BE2C (cell line): ENCODE measurements at regions not wholly inside any gene's neighbourhood (a gene's known extent, or its start where the extent isn't known, plus 50 kb on each side); places are given as distances from the start of the nearest gene placed in this dataset.

Source experiments
- DNase-seq: peaks from one replicate; pipeline ENCODE4 v3.0.0-alpha.2; 2020
- H3K27me3 ChIP-seq: fragments of 250-450 bp; sonication (Bioruptor Pico); 2 replicates; pipeline ENCODE4 v1.5.1; 2020; ENCODE audit warnings: mild to moderate bottlenecking
- H3K36me3 ChIP-seq: fragments of 250-450 bp; sonication (Bioruptor Pico); 2 replicates; pipeline ENCODE4 v1.5.1; 2020; ENCODE audit warnings: mild to moderate bottlenecking
- H3K4me1 ChIP-seq: fragments of 250-450 bp; sonication (Bioruptor Pico); 2 replicates; pipeline ENCODE4 v1.5.1; 2020
- H3K4me3 ChIP-seq: 2 replicates; pipeline ENCODE4 v1.5.1; 2011; ENCODE audit warnings: low read depth, low read length
- H3K9me3 ChIP-seq: fragments of 250-450 bp; sonication (Bioruptor Pico); 2 replicates; pipeline ENCODE4 v1.5.1; 2020
- CTCF ChIP-seq: IDR thresholded peaks from 2 replicates; pipeline ENCODE4 v1.5.1; 2012; ENCODE audit warnings: mild to moderate bottlenecking, low read depth, low read length

DNA sequence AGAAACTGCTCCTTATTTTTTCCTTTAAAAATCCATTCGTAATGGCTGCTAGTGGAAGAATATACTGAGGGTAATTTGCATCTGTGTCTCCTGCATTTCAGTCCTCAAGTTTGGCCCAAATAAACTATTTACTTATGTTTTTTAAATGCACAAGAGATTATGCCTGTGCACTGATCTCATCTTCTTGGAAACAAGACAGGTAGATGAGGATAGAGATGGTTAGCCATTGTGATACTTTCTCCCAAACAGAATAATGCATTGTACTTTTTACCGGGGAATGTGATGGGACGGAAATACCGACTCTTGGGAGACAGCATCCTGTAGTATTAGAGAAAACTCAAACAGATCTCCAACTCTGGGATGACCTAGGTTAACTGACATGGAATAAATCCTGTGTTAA, 72.5 kb upstream of the DAB2 start:
- no peaks in the 10 kb centered on the region for H3K27me3 ChIP-seq
- no peak for TF ChIP-seq CTCF
- no peak overlapping the region for H3K4me3 ChIP-seq
- DNase-seq = no peak
- no peaks in the 10 kb centered on the region for H3K9me3 ChIP-seq
- H3K4me1 ChIP-seq = no peaks in the 10 kb centered on the region
- H3K36me3 ChIP-seq = no peaks in the 10 kb centered on the region

- Histone ChIP-seq H3K4me1 (no peaks in the 10 kb centered on the region), H3K9me3 (no peaks in the 10 kb centered on the region), H3K36me3 (no peaks in the 10 kb centered on the region), H3K4me3 (no peak overlapping the region), H3K27me3 (no peaks in the 10 kb centered on the region)
- no peak for TF ChIP-seq CTCF
- no peak for DNase-seq
Observed at GRCh38 chr5:39495227-39495626, 70.4 kb upstream of the DAB2 start.

DNA sequence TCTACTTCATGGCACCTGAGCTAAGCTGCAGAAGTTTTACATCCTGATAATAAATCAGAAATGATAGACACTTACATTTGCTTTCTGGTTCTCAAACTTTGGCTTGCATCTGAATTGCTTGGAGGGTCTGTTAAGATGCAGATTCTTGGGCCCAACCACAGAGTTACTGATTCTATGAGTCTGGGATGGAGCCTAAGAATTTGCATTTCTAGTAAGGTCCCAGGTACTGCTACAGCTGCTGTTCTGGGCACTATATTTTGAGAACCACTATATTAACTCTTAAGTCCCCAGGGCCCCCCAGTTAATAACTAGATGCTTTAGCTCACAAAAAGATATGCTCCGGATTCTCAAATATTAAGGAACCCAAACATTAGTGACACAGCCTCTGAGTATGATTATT, 69.8 kb upstream of the DAB2 start:
- no peak for TF ChIP-seq CTCF

DNA sequence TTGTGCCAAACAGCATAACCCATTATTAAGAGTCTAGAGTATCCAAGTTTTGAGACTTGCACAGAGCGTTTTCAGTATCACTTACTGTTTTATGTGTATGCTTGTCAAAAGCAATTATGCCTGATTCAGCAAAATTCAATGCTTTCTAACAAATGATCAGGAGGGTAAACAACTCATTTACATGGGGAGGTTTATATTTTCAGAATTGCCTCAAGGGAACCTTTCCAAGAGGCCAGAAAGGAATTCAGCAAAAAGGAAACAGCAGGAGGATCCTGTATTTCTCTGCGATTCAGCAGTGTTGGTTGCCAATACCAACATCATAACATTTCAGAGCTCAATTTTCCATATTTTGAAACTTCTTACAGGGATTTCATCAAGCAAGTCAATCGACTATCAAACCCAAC, 69.3 kb upstream of the DAB2 start:
- Histone ChIP-seq H3K4me3 (no peak overlapping the region), H3K27me3 (no peaks in the 10 kb centered on the region), H3K9me3 (no peaks in the 10 kb centered on the region), H3K4me1 (no peaks in the 10 kb centered on the region), H3K36me3 (no peaks in the 10 kb centered on the region)
- DNase-seq = no peak
- no peak for TF ChIP-seq CTCF

More for the DNA sequence above, 69.8 kb upstream of the DAB2 start:
- H3K4me1 ChIP-seq = no peaks in the 10 kb centered on the region
- no peaks in the 10 kb centered on the region for H3K27me3 ChIP-seq
- H3K9me3 ChIP-seq = no peaks in the 10 kb centered on the region
- DNase-seq = no peak
- H3K4me3 ChIP-seq = no peak overlapping the region
- no peaks in the 10 kb centered on the region for H3K36me3 ChIP-seq

DNA sequence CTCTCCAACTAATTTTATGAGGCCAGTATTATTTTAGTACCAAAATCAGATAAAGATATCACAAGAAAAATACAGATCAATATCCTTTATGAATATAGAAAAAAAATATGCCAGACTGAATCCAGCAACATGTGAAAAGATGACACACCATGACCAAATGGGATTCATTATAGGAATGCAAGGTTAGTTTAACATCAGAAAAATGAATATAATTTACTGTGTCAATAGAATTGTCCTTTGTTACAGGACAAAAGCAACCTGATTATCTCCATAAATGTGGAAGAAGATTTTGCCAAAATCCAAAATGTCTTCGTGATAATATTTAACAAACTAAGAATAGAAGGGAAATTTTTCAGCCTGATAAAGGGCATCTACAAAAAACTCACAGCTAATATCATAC, 66.4 kb upstream of the DAB2 start:
- no peaks in the 10 kb centered on the region for H3K36me3 ChIP-seq
- H3K9me3 ChIP-seq = no peaks in the 10 kb centered on the region
- DNase-seq = no peak
- H3K27me3 ChIP-seq = no peaks in the 10 kb centered on the region
- no peak overlapping the region for H3K4me3 ChIP-seq
- H3K4me1 ChIP-seq = no peaks in the 10 kb centered on the region
- no peak for TF ChIP-seq CTCF

DNA sequence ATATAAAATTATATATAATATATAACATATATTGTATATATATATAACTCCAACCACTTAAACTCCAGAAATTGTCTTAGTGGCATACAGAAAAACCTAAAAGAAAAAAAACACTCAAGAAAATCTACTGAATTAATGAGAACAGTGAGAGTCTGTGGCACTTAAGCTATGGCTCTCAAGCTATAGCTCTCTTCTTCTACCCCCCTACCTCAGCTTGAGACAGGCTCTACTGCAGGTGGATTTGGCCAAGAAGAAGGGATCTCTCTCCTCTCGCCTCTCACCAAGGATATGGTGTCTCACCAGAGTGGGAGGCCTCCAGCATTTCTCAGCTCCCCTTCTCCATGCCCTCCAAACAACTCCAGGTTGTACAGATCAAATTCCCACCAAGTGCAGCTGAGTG, 64.5 kb upstream of the DAB2 start:
- no peaks in the 10 kb centered on the region for H3K27me3 ChIP-seq
- H3K4me3 ChIP-seq = no peak overlapping the region
- DNase-seq = no peak
- TF ChIP-seq CTCF = no peak
- H3K4me1 ChIP-seq = no peaks in the 10 kb centered on the region
- no peaks in the 10 kb centered on the region for H3K36me3 ChIP-seq
- no peaks in the 10 kb centered on the region for H3K9me3 ChIP-seq
